T1000 (cell line): ENCODE measurements at regions not wholly inside any gene's neighbourhood (a gene's known extent, or its start where the extent isn't known, plus 50 kb on each side); places are given as distances from the start of the nearest gene placed in this dataset.
"Not testable (repeated sequence)": the region's sequence is repeated elsewhere in the genome, so short reads cannot be mapped to it uniquely, and the experiment has no call there.

ENCODE experiments used
- DNase-seq: peaks from one replicate; lab custom pipeline; 2025; ENCODE audit warnings: mixed read lengths; lab: John Stamatoyannopoulos, UW

DNA sequence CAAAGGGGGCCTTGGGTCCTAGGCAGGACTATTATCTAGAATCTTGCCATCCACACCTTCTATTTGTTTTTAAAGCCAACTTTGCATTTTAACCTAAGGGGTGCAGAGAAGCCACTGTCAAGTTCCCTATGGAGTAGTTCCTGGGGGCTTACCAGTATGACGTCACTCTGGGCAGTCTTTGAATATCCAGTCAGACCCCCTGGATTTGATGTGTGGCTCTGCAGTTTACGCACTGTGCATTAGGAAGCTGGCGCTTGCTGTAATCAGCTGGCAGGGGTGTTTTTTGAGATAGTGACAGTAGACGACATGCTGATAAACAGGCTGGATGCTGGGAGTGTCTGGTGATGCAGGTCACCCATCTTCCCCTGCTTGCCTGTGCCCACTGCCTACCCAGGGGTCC, 892.7 kb upstream of the ZNF722 start:
- no peak for DNase-seq

DNA sequence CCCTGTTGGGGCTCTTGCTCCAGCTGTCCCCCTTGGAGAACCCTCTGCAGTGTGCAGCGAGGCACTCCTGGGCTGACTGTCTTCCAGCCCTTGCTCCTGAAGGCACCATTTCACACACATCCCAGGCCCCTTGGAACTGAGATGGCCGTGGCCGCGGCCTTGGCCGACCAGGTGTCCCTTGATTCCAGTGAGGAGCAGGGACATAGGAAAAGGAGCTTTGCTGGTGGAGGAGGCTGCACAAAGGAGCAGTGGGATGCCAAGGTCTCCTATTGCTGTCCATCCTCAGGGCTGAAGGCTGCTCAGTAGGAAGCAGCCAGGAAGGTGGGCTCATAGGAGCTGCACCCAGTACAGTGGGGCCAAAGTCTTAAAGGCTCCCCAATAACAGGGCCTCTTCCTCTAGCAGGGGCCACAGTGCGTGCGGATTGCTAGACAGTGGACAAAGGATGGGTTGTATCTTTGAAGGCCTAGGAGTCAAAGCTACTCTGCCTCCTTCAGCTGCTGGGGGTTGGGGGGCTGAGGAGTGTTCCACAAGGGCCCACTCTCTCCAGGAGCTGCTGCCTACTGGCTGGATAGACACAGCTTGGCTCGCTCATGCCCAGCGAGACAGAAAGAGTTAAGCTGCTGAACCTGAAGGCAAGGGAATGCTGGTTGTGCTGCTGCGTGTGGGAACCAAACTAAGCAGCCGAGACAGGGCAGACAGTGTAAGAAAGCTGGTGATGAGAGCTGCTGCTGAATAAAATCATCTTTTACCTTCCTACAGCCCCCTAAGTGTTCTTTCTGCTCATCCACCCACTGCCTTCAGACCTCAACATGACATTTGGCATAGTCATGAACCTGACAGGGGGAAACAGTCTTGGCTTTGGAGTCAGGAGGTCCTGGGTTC, 891.9 kb upstream of the ZNF722 start:
- DNase-seq, result no peak

DNA sequence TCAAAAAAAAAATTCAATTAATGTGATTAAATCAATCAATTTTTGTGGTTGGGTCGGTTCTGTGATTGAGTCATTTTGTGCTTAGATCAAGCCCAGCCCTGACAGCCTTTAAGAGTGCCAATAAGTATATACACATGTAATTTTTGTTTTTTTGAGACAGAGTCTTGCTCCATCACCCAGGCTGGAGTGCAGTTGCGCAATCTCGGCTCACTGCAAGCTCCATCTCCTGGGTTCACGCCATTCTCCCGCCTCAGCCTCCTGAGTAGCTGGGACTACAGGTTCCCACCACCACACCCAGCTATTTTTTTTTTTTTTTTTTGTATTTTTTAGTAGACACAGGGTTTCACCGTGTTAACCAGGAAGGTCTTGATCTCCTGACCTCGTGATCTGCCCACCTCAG, 887.1 kb upstream of the ZNF722 start:
- DNase-seq, result not testable (repeated sequence)

DNA sequence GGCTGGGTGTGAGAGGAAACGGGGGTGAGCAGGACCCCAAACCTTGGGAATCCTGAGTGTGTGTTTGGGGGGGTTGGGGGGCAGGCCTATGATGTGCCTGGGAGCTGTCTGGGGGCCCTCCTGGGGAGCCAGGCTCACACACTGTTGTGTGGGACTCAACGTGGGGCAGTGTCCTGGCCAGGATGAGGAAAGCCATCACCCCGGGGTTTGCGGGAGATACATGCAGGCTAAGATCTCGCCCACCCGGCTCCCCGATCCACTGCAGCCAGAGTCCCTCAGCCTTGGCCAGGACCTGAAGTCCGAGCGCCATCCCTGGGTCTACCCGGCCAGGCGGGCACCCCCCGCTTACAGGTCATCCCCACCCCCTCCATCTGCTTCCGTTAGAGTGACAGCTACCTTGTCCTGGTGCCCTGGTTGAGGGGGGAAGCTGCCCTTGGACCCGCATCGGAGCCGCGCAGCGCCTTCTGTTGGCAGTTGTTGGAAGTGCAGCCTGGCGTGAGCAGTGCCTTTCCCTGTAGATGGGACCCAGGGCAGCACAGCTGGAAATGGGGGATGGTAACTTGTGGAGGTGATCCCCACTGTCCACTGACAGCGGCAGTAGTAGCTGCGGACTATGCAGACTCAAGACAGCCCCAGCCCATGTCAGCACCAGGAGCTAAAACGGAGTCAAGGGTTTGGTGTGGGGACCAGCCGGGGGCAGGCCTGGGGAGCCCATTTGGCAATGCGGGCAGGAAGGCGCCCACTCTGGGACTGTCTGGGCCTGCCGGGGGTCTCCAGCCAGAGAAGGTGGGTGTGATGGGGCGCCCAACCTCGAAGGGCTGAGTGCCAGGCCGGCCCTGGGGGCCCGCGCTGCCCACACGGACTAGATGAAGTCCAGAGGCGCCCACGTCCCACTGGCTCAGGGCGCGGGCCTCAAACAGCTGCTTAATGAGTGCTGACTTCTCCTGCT, 885.6 kb upstream of the ZNF722 start:
- no peak for DNase-seq

DNA sequence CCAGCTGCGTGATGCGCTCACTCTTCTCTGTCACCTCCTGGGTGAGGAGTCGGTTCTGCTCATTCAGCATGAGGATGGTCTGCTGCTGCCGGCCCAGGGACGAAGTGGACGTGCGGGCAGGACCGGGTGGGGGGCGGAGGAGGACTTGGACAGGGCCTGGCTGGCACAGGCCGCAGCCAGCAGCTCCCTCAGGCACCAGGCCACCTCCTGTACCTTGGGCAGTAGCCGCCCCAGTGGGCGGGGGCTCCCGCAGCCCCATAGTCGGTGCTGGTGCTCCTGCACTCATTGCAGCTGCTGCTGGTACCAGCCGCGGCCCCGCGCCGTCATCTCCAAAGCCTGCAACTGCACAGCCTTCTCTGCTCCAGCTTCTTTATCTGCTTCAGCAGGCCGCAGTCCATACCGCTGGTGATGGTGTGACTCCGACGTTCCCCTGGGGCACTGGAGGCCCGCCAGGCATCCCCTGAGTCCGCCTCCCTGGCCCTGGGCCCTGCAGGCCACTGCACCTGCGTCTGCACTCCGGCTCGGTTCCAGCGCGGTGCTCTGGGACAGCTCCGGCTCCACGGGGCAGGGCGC, 884.9 kb upstream of the ZNF722 start:
- DNase-seq, result no peak

DNA sequence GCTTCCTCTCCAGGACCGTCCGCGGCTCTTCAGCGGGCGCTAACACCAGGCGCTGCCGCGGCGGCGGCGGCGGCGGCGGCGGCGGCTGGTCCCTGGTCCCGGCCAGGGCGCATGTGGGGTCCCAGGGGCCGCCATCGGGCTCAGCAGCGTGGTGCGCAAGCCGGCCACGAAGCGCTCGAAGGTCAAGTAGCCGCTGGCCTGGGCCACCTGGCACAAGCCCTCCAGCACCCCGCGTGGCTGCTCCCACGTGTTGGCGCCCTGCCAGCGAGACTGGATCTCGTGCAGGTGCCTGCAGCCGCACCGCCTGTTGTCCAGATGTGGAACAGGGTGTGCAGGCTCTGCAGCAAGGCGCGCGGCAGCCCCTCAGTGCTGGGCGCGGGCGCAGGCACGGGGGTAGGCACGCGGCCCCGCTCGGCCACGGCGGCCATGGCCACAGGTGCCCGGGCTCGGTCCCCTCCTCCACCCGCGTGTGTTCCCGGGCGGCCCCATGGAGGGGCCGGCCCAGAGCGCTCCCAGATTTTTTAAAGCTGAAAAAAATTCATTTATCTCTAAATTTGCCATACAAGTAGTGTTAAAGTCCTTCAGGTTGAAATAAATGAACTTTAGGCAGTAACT, 884.2 kb upstream of the ZNF722 start:
- DNase-seq, result no peak
